Muscle of back (tissue), 3 donors: ENCODE measurements at regions not wholly inside any gene's neighbourhood (a gene's known extent, or its start where the extent isn't known, plus 50 kb on each side); places are given as distances from the start of the nearest gene placed in this dataset.

Experiments used
- DNase-seq, 3 donors: peaks; one replicate each; pipeline versions ENCODE4 v3.0.0 to v3.0.0-alpha.2; 2013

- DNase-seq = no peak
Measured at GRCh38 chr14:97350415-97350814, 553.2 kb downstream of the VRK1 start.

GRCh38 chr14:97350894-97351731 lies 553.9 kb downstream of the VRK1 start:
- DNase-seq = no peak

GRCh38 chr14:97353102-97353501 lies 555.9 kb downstream of the VRK1 start:
- DNase-seq = no peak

DNA sequence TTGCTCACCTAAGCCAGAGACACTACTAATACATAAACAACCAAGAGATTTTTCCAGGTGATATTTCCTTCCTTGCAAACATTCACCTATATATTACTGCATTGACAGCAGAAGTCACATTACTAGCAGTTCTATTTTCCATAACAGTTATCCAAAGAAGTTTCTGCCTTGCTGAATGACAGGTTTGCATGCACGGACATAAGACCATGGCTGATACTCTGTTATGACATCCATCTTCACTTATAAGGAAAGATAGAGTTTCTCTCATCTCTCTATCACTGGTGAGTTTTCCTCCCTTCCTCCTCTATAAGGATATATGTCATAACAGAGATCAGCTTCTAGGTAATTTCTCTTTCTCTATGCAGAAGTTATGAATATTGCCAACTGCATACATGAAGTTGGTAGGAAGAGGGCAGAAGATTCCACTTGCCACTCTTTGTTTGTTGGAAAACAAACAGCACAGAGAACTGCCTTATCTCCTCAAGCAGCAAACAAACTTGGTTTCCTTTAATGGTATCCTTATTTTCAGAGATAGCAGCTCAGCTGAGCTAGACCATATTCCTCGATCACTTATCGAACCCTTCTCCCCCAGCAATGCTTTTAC lies 557.0 kb downstream of the VRK1 start:
- no peak for DNase-seq

DNA sequence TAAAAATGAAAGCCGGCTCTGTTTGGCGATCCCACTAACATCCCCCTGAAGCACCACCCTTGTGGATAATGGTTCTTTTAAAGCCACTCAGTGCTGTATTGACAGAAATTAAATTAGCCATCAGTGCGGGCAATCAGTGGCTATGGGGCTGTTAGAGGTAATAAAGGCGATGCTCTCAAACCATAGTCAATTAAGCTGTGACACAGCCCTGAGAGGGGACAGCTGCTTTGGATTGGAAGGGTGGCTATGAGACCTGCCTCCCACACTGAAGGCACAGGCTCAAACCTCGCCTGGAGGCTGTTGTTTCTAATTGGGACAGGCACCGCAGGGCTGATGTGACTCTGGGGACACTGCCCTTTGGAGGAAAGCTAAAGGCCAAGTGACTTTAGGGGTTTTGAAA lies 562.2 kb downstream of the VRK1 start:
- no peak for DNase-seq

- no peak for DNase-seq
Measured at GRCh38 chr14:97361181-97361580, 564.0 kb downstream of the VRK1 start.

GRCh38 chr14:97361958-97362357 lies 564.8 kb downstream of the VRK1 start:
- no peak for DNase-seq

DNA sequence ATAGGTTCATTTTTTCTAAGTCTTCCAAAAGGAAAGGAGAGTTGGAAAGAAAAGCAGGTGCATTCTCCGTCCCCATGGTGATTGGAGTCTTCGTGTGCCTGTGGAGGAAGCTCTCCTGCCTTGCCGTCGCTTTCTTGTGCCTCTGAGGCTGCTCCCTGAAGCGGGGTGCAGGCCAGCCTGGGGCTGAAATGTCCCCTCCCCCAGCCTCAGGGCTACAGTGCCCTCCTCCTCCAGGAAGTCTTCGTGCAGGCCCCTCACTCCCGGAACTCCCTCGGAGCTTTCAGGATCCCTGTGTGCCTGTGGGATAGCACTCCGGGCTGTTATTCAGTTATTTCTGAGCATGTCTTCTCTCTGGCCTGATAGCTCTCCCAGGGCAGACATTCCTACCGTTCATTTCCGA lies 569.2 kb downstream of the VRK1 start:
- DNase-seq = no peak

DNA sequence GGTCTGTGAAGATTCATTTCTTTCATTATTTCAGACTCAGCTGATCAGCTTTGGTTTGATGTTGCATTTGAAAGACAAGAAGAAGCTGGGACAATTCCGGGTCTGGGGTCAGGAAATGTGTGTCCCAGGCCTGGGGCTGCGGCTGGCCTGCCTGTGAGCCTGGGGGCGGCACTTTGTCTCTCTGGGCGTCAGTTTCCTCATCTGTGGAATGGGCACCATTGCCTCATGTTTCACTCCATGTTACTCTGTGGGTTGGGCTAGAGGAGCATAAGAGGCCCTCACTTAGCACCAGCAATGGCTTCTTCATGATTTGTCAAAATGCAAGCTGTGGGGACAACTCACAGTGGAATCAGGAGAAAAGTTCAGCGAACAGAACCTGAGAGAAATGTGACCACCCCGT lies 570.1 kb downstream of the VRK1 start:
- DNase-seq = no peak

GRCh38 chr14:97368049-97368448 lies 570.9 kb downstream of the VRK1 start:
- no peak for DNase-seq

GRCh38 chr14:97368900-97369564 lies 571.9 kb downstream of the VRK1 start:
- DNase-seq = no peak

DNA sequence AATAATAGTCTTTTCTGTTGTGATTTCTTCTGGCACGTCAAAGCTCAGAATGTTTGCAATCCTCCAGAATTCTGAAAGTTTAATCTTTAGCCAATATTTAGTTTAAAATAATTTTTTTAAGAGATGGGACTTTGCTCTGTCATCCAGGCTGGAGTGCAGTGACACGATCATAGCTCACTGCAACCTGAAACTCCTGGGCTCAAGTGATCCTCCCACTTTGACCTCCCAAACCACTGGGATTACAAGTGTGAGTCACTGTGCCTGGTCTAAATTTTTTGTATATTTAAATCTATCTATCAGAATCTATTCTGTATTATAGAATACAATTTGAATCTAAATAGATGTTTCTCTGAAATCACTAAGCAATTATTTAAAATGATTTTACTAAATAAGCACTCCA lies 572.7 kb downstream of the VRK1 start:
- no peak for DNase-seq

- no peak for DNase-seq
Measured at GRCh38 chr14:97376310-97376709, 579.1 kb downstream of the VRK1 start.

DNA sequence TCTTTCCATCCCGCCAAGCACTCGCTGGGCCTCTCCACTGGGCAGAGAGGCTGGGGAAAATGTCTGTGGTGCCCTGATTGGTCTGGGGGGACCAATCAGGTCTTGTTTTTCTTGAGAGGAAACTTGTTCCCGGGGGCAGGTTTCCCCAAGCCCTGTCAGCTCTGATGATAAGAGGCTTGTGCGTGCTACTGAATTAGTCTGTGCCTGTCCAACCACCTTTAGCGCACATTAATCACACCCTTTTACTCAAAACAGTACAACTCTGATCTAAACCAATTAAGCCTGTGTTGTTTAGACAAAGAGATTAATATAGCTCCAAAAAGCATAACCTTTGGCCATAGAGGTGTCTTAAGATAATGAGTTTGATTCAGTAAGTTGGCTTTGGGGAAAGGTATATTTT lies 580.4 kb downstream of the VRK1 start:
- DNase-seq = no peak

DNA sequence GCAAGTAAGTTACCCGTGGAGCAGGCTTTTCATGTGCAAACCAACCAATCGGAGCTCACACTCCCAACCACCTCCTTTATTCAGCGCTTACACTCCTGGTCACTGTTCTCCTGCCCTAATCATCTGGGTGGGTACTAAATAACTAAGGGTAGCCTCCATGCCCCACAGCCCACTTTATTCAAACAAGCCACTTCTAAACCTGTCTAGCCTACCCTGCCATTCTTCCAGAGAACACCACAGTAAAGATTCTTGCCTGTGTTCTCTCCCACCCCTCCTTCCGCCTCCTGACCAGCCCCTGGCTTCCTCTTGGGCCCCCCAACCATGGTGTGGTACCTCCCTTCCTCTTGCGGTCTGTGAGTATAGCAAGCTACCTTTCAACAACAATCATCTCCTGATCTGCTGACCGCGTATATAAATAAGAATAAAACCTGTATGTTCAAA lies 581.9 kb downstream of the VRK1 start:
- DNase-seq = no peak

DNA sequence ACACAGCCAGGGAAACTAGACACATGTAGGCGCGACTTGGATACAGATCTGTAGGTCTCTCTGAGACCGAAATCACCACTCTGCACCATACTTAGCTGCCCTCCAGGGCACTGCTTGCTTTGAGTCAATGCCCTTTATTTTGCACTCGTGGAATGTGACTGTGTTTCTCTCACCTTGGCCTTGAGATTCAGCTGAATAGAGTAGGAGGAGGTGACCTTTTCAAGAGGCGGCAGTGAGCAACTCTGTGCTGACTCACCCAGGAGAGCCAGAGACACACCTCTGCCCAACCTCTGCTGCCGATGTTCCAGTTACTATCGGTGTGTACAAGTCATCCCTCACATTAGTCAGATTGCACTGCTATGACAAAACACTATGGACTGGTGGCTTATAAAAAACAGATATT lies 583.4 kb downstream of the VRK1 start:
- no peak for DNase-seq

DNA sequence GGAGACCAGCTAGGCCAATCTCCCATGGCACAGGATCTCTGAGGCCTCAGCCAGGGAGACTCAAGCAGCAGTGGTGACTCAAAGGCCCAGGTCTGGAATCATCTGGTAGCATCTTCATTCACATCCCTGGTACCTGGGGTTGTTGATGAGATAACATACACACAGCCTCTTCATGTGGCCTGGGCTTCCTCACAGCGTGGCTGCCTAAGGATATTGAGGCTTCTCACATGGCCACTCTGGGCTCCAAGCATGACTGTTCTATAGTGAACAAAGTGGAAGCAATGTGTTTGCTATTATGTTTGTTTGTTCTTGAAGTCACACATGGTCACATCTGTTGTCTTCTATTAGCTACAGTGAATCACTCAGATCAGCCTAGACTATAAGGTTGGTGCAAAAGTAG lies 584.1 kb downstream of the VRK1 start:
- no peak for DNase-seq

- DNase-seq = no peak
Measured at GRCh38 chr14:97382616-97383226, 585.5 kb downstream of the VRK1 start.

- DNase-seq = no peak
Measured at GRCh38 chr14:97385727-97386126, 588.5 kb downstream of the VRK1 start.

DNA sequence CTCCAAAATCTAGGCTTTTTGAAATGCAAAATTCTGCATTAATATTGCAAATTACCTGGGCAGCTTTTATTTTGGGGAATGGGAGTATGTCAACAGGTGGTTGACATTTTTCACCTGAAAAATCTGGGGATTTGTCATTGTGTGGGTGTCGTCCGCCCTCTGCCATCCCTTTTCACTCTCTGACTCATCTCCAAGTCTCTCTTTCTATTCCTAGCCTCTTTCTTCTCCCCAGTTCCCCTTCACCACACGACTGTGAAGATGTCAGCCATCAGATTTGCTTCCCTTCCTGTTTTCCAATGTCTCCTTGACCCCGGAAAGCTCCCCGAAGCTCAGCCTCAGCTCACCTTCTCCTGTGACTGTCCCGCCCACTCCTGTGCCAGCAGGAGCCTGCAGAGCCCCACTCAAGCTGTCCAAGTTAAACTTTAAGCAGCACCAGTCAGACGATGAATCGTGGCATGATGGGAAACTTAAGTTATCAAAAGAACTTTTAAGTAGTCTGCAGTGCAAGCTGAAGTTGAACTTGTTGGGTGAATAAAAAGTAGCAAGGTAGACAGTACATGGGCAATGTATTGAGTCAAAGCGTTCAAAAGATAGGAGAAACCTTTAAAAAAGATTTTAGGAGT lies 590.2 kb downstream of the VRK1 start:
- no peak for DNase-seq

DNA sequence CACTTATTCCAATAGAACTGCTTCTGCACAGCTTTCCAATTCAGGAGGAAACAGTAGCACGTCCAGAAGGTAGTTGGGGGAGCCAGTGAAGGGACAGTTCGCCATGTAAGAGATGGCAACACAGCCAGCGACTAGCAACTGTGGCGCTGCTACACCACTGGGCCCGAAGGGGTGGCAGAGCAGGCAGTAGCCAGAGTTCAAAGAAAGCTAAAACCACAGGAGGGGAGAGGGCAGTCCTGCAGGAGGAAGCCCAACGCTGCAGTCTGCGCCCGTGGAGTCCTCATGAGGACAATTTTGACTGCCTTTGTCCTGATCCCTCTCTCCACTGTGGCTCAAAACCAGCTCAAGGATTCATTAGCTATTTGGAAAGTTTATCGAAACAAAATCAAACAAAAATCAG lies 591.2 kb downstream of the VRK1 start:
- DNase-seq = no peak

DNA sequence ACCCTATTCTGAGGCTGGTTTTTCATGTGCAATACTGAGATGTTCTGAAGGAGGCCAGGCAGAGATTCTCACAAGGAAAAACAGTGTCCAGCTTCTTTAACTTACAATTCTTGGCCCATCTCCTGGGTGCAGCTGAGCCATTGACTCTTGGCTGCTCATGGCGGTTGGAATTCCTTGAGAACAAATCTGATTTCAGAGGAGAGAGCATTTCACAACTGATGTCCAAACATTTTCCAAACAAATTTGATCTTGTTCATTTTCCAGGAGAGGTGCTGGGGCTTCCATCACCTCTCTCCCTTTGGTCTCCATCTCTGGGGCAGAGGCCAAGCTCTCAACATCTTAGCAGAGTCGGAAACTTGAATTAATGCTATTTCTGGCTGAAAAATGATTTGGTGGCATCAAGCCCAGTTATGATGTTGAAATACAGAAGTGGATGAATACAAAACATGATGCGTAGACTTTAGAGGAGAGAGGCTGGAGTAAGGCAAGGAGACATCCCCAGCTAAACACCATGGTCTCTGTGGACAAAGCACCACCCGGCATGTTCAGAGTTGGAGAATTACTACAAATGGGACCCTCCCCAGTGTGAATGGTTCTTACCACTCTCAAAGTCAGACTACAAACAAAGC lies 593.0 kb downstream of the VRK1 start:
- peak; percentile 70 to 94 (median 86) for DNase-seq
